AG09319 (cell line): ENCODE measurements at regions not wholly inside any gene's neighbourhood (a gene's known extent, or its start where the extent isn't known, plus 50 kb on each side); places are given as distances from the start of the nearest gene placed in this dataset.

Experiments
- DNase-seq: peaks from one replicate; pipeline ENCODE4 v3.0.0-alpha.2; 2010; ENCODE audit warnings: low read depth; ENCODE audit errors: extremely low read depth
- TF ChIP-seq, protein P1 (sequence below): IDR thresholded peaks from 2 replicates; pipeline ENCODE4 v1.5.1; 2011; ENCODE audit warnings: low read depth, mild to moderate bottlenecking, inconsistent platforms, low read length, moderate library complexity

DNA sequence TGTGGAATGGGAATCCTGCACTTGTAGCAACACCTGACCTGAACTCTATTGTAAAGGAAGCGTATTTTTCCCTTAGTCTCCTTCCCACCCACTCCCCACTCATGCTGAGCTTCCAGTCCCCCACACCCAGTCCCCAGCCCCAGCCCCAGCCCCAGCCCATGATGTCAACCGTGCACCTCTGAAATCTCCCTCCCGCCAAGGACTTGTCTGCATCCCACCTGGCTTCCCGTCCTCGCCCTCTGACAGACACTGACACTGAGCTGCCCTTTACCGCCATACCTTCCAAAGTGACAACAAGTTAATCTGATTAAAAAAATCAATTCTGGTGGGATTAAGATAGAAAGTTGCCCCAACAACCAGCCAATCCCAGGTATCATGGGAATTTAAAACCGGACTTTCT is 213.6 kb upstream of the CELF4 start:
- DNase-seq, result no peak
- TF ChIP-seq, protein P1, sequence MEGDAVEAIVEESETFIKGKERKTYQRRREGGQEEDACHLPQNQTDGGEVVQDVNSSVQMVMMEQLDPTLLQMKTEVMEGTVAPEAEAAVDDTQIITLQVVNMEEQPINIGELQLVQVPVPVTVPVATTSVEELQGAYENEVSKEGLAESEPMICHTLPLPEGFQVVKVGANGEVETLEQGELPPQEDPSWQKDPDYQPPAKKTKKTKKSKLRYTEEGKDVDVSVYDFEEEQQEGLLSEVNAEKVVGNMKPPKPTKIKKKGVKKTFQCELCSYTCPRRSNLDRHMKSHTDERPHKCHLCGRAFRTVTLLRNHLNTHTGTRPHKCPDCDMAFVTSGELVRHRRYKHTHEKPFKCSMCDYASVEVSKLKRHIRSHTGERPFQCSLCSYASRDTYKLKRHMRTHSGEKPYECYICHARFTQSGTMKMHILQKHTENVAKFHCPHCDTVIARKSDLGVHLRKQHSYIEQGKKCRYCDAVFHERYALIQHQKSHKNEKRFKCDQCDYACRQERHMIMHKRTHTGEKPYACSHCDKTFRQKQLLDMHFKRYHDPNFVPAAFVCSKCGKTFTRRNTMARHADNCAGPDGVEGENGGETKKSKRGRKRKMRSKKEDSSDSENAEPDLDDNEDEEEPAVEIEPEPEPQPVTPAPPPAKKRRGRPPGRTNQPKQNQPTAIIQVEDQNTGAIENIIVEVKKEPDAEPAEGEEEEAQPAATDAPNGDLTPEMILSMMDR, result no peak

DNA sequence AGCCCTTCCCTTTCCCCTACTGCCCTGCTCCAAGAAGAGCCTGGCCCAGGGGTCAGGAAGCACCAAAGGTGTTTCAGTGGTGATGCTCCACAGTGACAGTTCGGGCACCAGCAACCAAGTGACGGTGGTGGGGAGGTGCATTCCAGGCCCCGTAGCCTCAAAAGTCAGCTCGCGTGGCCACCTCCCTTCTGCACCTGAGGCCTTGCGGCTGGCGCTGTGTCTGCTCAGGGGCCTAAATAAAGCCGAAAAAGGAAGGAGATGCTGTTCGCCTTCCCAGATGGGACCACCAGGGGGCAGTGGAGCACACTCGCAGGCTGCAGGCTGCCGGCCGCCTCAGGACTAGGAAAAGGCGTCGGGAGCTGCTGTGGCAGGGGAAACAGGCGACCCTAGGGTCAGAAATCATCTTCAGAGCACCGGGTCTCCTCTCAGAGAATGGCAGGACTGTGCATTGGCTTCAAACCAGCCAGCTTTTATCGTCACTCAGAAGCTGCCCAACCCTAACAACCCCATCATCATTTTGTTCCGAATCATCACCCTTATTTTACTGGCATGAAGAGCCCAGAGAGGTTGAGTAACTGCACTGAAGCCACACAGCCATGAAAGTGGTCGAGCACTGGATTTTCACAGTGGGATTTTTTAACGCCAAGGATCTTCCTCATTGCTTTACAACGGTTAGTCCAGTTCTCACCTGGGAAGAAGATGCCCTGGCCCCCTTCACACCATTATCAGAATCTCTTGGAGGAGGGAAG is 213.0 kb upstream of the CELF4 start:
- TF ChIP-seq, protein P1, result peak; percentile 25
- DNase-seq, result no peak

DNA sequence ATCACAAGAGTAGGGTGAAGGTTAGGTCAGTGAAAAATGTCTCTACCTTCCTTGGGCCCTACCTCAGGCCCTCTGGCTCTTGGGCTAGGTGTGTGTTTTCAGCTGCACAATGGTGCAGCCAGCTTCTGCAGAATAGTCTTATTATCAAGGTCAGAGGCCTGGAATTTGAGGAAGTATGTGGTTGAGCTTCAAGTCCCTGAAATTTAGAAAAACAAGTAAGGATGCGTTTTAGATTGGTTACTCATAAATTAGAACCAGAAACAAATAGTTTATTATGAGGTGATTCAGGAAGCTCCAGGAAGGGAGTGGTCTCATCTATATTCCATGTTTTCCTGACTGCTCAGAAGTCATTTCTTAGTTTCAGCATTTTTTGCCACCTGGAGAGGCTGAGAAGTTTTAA is 204.2 kb upstream of the CELF4 start:
- DNase-seq, result no peak
- TF ChIP-seq, protein P1, result no peak

DNA sequence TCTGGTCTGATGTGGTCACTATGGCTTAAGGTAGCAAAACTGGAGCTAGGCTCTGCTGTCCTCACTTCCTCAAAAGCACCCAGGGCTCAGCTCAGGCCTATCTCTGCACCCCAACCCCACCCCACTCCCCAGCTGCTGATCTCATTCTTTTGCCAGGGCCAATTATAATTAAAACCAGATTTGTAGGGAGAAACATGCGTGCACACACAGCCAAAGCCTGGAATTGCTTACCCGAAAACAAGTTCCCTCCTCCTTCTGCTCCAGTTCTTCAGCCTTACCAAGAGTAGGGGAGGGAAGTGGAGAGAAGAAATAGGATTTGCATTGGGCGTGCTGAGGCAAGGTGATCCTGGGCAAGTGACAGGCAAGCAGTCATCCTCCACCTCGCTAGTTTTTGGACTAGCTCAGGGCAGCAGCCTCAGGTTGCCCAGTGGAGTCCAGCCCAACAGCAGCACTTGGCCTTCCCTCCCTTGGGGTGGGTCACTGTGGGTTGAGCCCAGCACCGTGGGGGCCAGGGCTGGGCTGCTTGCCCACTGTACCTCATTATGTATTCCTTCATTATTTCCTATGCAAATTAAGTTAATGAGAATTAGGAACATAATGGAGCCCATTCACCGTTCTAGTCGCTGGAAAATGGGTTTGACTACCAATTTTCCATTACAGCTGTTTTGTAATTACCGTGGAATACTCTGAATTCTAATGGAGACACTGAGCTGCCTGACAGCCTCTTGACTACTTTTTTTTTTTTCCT is 199.1 kb upstream of the CELF4 start:
- TF ChIP-seq, protein P1, result no peak
- no peak for DNase-seq

DNA sequence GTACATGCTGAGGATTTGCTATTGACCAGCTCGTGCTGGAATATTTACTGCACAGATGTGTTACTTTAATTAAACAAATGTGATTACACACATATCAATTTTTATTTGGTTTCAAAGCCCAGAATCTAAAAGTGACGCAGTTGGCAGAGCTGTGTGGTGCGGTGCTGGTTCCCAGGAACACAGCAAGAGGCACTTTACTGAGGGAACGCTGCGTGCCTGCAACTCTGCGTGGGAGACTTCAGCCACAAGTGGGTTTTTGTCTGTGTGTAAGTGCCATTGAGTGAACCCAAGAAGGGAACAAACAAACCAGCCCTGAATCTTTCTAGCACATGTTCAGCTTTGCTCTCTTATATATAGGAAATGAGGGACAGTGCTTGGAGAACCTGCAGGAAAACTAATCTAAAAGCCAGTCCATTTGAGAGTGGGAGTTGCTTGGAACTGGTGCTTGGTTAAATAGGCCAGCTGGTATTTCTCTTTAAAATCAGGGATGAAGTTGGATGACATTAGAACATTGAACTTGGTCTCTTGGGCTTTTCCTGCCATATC is 196.6 kb upstream of the CELF4 start:
- TF ChIP-seq, protein P1, result no peak
- DNase-seq, result no peak

DNA sequence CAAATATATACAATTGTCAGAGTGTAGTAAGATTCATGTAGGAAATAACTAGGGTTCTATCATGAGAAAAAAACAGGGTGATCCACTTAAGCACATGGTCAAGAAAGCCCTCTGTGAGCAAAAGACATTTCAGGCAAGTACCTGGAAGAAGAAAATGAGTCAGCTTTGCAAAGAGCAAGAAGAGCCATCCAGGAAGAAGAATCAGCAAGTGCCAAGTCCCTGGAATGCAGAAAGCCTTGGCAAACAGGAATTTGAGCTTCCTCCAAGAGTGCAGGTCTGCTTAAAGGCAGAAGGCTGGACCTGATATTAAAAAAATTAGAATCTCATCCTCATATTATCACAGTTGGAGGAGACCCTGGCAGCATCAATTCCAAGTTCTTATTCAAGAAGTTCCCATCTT is 188.5 kb upstream of the CELF4 start:
- no peak for DNase-seq
- TF ChIP-seq, protein P1, result no peak

DNA sequence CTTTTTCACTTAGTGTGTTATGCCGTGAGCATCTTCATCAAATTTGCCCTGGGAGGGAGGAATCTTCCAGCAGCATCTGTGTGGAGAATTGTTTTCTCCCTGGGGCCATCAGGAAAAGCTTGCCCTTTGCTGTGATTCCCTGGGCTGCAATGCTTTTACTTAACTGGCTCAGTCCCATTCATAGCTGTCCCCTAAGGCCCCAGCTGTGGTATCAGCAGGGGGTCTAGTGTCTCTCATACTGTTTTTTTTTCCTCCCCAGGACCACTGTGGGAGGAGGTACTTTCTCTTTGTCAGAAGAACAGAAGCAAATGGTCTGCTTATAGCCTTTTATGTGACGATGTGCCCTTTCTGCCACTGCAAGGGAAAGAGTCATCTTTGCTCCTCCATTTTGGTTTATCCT is 176.8 kb upstream of the CELF4 start:
- DNase-seq, result no peak
- TF ChIP-seq, protein P1, result no peak
